RKO (cell line): ENCODE measurements at regions not wholly inside any gene's neighbourhood (a gene's known extent, or its start where the extent isn't known, plus 50 kb on each side); places are given as distances from the start of the nearest gene placed in this dataset.

Experiments used
- DNase-seq: peaks from one replicate; pipeline ENCODE4 v3.0.0-alpha.2; 2016; ENCODE audit warnings: low spot score

DNA sequence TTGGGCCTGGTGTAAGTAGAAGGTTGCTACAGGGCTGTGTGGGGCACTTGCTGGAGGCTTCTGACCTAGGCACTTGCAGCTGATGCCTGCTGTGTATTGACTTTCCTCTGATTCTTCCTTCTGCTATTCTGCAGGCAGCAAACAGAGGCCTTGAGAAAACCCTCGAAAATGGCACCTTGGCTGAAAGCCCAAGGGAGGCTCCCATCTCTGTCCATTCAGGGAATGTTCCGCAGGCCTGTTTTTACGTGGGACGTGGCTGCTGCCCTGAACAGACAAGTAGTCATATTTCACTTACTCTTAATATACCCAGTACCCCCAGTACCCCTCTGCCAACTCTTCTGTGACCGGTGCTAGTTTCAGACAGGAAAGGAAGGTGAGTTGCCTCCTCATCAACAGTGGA is 664.7 kb downstream of the INHBA start:
- DNase-seq, result no peak

- no peak for DNase-seq
Measured at GRCh38 chr7:41037691-41038090, 665.2 kb downstream of the INHBA start.

DNA sequence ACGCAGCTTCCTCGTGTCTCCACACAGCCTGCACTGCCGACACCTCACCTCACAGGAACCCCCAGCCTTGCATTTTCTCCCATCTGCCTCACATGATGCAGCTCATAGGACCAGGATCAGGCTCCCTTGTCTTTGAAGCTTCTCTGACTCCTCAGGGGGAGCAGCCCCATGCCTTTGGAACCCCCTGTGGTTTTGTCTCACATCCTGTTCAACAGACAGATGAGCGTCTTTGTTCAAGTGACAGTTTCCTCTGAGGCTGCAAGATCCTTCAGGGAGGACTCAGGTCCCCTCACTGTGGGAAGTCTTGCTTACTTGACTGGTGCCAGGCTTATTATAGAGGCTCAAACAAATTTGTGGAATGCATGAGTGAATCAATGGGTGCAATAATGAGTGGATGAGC is 667.1 kb downstream of the INHBA start:
- no peak for DNase-seq

- DNase-seq, result no peak
Measured at GRCh38 chr7:41033500-41033899, 669.4 kb downstream of the INHBA start.

GRCh38 chr7:41030673-41031072 is 672.2 kb downstream of the INHBA start:
- DNase-seq, result no peak

GRCh38 chr7:41029072-41029499 is 673.8 kb downstream of the INHBA start:
- peak; percentile 52 for DNase-seq

GRCh38 chr7:41028580-41028979 is 674.3 kb downstream of the INHBA start:
- DNase-seq, result no peak

- DNase-seq, result no peak
Measured at GRCh38 chr7:41027428-41028115, 675.3 kb downstream of the INHBA start.

- DNase-seq, result no peak
Measured at GRCh38 chr7:41024126-41024525, 678.8 kb downstream of the INHBA start.

GRCh38 chr7:41020056-41020455 is 682.8 kb downstream of the INHBA start:
- no peak for DNase-seq

- no peak for DNase-seq
Measured at GRCh38 chr7:41013117-41013516, 689.8 kb downstream of the INHBA start.

GRCh38 chr7:41012041-41012440 is 690.8 kb downstream of the INHBA start:
- no peak for DNase-seq

DNA sequence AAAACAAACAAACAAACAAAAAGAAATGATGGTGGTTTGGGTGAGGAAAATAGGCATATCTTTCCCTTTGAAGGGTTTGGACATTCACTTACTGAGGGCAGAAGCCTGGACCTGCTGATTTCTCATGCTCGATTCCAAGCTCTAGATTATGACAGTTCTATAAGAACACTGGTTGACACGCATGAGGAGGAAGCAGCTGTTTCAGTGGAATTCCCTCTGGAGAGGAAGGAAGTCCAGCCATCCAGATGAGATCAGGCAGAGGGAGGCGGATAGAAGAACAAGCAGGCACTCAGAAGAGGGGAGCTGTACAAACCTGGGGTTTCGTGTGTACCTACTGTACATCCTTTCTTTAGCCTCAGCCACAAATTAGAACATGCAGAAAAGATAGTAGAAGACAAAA is 691.9 kb downstream of the INHBA start:
- DNase-seq, result no peak

GRCh38 chr7:41010418-41010817 is 692.5 kb downstream of the INHBA start:
- no peak for DNase-seq

GRCh38 chr7:41007811-41008210 is 695.1 kb downstream of the INHBA start:
- no peak for DNase-seq

- DNase-seq, result no peak
Measured at GRCh38 chr7:41007351-41007751, 695.5 kb downstream of the INHBA start.

DNA sequence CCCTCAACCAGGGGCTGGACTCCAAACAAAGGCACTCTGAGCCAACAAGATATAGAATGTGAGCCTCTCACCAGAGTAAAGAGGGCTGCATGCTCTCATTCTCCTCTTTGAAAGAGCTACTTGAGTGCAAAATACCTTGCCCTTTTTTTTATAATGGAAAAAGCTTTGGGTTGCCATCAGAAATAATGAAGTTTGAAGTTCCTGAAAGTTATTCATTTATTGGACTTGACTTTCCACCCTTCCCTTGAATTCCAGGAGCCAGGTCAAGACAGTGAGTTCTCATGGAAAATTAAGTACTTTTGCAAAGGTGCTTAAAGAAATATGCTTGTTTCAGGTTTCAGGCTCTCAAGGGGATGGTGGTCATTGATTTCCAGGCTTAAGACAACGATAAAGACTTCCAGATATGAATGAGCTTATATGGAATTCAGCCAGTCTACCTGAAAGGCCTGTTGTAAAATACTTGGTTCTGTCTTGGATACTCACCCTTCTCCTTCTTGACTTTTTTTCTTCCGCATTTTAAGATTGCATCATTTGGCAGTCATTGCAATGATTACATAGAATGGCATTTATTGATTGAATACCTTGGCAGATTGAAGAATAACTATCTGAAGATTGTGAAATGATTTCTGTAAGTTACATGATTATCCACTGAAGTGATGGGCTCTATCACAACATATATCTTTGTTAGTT is 696.4 kb downstream of the INHBA start:
- DNase-seq, result no peak

DNA sequence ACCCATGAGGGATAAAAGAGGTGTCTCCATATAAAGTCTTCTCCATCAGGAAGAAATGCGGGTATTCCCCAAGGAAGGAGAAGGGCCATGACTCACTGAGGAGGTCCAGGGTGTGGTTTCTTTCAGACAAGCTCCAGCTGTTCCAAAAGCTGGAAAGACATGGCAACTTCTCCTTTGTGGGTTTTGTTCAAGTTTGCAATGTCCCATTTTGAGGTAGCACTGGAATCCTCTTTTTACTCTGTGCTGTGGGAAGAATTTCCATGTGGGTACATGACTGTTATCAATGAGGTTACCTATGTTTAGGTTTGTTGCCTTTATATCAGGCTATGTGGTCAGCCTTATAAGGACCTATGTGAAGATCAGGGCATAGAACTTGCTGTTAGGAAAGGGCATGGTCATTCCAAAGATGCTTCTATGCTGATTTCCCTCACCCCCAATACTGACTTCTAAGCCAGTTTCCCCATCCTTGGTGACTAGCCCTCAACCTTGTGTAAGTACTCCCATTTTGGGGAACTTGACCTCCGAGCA is 697.5 kb downstream of the INHBA start:
- no peak for DNase-seq

GRCh38 chr7:41003977-41004376 is 698.9 kb downstream of the INHBA start:
- DNase-seq, result no peak

DNA sequence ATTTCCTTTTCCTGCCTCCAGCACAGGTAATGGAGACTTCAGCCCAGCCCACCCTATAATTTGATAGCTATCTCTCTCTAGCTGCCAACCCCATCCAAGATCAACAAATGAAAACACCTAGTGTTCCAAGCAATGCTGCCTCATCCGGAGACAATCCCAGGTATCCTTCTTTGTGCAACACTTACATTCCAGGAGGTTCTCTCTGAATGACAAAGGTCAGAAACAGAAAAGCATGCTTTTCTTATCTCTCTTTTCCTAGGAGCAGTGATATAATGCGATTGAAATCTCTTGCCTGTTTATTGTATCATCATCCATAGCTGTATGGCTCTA is 699.3 kb downstream of the INHBA start:
- no peak for DNase-seq

- DNase-seq, result no peak
Measured at GRCh38 chr7:41002741-41003610, 699.9 kb downstream of the INHBA start.

DNA sequence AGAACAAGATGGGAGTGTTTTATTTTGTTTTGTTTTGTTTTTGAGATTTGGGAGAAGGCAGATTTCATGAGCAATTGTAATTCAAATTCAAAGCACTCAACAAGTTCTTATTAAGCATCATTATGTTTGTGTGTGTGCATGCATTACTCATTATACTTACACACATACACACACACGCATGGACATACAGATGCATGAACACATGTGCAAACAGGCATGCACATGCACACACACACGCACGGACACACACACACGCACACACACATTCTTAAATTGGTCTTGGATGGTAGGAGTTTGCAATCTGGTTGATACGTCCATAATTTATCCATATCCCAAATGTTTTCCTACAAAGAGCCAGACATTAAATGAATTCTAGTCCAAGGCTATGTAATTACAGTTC is 702.8 kb downstream of the INHBA start:
- no peak for DNase-seq

GRCh38 chr7:40996233-40996677 is 706.6 kb downstream of the INHBA start:
- no peak for DNase-seq
